ENCODE measurements at regions not wholly inside any gene's neighbourhood (a gene's known extent, or its start where the extent isn't known, plus 50 kb on each side); places are given as distances from the start of the nearest gene placed in this dataset.

- TF ChIP-seq CTCF (IDR thresholded peaks at IDR 0.05) (no peak), POLR2A (IDR thresholded peaks at IDR 0.05) (no peak)
Observed at GRCh38 chr2:172674968-172675303, 60.7 kb upstream of the RAPGEF4 start.
